ENCODE measurements at regions not wholly inside any gene's neighbourhood (a gene's known extent, or its start where the extent isn't known, plus 50 kb on each side); places are given as distances from the start of the nearest gene placed in this dataset.
"Not testable (repeated sequence)": the region's sequence is repeated elsewhere in the genome, so short reads cannot be mapped to it uniquely, and the experiment has no call there.

GRCh38 chr3:78260388-78260787 is 1220.5 kb downstream of the ROBO2 start:
- DNase-seq = no peak

- DNase-seq = not testable (repeated sequence)
Observed at GRCh38 chr3:78266550-78266949, 1226.7 kb downstream of the ROBO2 start.

GRCh38 chr3:78267235-78267634 is 1227.3 kb downstream of the ROBO2 start:
- no peak for DNase-seq

- no peak for DNase-seq
Observed at GRCh38 chr3:78268087-78268486, 1228.2 kb downstream of the ROBO2 start.

GRCh38 chr3:78268716-78269668 is 1229.1 kb downstream of the ROBO2 start:
- no peak for DNase-seq

- no peak for DNase-seq
Observed at GRCh38 chr3:78273326-78273725, 1233.4 kb downstream of the ROBO2 start.

- DNase-seq = no peak
Observed at GRCh38 chr3:78274475-78275065, 1234.7 kb downstream of the ROBO2 start.

- DNase-seq = no peak
Observed at GRCh38 chr3:78275420-78275852, 1235.5 kb downstream of the ROBO2 start.

GRCh38 chr3:78277220-78277619 is 1237.3 kb downstream of the ROBO2 start:
- DNase-seq = no peak

GRCh38 chr3:78277801-78278200 is 1237.9 kb downstream of the ROBO2 start:
- no peak for DNase-seq

GRCh38 chr3:78279091-78279490 is 1239.2 kb downstream of the ROBO2 start:
- DNase-seq = no peak

- no peak for DNase-seq
Observed at GRCh38 chr3:78281381-78281780, 1241.5 kb downstream of the ROBO2 start.

GRCh38 chr3:78283994-78284393 is 1244.1 kb downstream of the ROBO2 start:
- DNase-seq = no peak

GRCh38 chr3:78285032-78285728 is 1245.3 kb downstream of the ROBO2 start:
- no peak for DNase-seq

- DNase-seq = no peak
Observed at GRCh38 chr3:78287085-78287484, 1247.2 kb downstream of the ROBO2 start.

- DNase-seq = no peak
Observed at GRCh38 chr3:78293284-78293683, 1253.4 kb downstream of the ROBO2 start.

- no peak for DNase-seq
Observed at GRCh38 chr3:78304115-78304514, 1264.2 kb downstream of the ROBO2 start.

- no peak for DNase-seq
Observed at GRCh38 chr3:78312851-78313250, 1273.0 kb downstream of the ROBO2 start.

GRCh38 chr3:78313332-78313731 is 1273.4 kb downstream of the ROBO2 start:
- DNase-seq = no peak

GRCh38 chr3:78314327-78314726 is 1274.4 kb downstream of the ROBO2 start:
- DNase-seq = no peak

- DNase-seq = no peak
Observed at GRCh38 chr3:78317774-78318173, 1277.9 kb downstream of the ROBO2 start.

- DNase-seq = no peak
Observed at GRCh38 chr3:78322780-78323179, 1282.9 kb downstream of the ROBO2 start.

GRCh38 chr3:78337801-78338211 is 1297.9 kb downstream of the ROBO2 start:
- no peak for DNase-seq

- DNase-seq = no peak
Observed at GRCh38 chr3:78338405-78338804, 1298.5 kb downstream of the ROBO2 start.

All from femur (tissue), 1 donor.